ENCODE measurements at regions not wholly inside any gene's neighbourhood (a gene's known extent, or its start where the extent isn't known, plus 50 kb on each side); places are given as distances from the start of the nearest gene placed in this dataset.
"Not testable (repeated sequence)": the region's sequence is repeated elsewhere in the genome, so short reads cannot be mapped to it uniquely, and the experiment has no call there.

- DNase-seq: no peak
Measured at GRCh38 chr3:144957398-144958101, 985.9 kb downstream of the DIPK2A start.

GRCh38 chr3:144963810-144964209 is 992.2 kb downstream of the DIPK2A start:
- no peak for DNase-seq

- DNase-seq: no peak
Measured at GRCh38 chr3:144966560-144966959, 994.9 kb downstream of the DIPK2A start.

GRCh38 chr3:144968750-144969350 is 997.2 kb downstream of the DIPK2A start:
- no peak for DNase-seq

- DNase-seq: not testable (repeated sequence)
Measured at GRCh38 chr3:144984481-144984880, 1012.9 kb downstream of the DIPK2A start.

GRCh38 chr3:144989807-144990206 is 1018.2 kb downstream of the DIPK2A start:
- peak; percentile 24 for DNase-seq

GRCh38 chr3:144995856-144996255 is 1024.2 kb downstream of the DIPK2A start:
- DNase-seq: no peak

DNA sequence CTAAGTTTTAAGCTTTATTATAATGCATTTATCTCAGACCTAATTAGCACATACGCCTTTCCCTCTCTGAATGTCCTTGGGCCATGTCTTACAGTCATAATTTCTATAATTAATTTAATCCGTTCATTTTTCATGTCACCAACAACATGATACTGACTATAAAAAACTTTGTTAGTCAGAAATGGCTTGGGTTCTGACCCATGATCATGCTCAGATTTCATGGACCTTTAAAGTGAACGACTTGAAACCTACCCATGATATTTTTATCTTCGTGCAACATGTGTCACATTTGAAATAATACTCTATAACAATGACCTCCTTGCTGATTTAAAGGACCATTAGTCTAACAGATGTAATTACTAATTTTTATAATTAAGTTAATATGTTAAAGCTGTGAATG is 1033.8 kb downstream of the DIPK2A start:
- DNase-seq: no peak

DNA sequence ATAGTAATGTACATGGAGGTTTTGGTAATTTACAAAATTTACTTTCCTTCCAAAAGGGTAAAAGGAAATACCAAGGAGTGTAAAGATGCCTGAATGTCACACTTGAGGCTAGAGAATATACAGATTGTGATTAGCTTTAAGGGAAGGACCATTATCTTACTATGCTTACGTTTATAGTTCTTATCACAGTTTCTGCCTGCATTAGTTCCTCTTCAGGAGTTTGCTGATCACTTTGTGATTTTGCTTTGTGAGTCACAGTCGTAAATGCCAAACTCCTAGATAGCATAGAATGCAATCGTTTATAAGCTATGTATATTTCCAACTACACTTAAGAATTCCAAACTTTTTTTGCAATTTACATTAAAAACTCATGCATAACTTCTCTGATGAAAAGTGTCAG is 1034.6 kb downstream of the DIPK2A start:
- no peak for DNase-seq

DNA sequence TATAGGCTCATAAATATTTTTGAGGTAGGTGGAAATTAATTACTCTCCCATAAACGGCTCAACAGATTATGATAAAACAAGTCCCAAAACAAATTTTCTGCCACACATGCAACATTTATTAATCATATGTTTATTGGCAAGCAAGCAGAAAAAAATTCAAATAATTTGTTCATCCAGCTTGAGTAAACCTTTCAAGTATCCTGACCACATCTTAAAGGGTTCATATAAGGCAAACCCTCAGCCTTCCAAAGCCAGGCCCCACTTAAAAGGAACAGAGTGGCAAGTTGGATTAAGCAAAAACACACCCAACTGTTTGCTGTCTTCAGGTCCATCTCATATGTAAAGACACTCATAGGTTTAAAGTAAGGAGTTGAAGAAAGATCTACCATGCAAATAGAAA is 1042.3 kb downstream of the DIPK2A start:
- no peak for DNase-seq

DNA sequence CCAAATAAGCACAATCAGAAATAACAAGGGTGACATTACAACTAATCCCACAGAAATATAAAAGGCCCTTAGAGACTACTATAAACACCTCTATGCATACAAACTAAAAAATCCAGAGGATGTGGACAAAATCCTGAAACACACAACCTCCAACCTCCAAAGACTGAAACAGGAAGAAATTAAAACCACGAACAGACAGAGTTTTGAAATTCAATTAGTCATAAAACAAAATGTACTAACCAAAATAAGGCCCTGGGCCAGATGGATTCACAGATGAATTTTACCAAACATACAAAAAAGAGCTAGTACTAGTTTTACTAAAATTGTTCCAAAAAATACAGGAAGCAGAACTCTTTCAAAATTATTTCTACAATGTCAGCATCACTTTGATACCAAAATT is 1043.6 kb downstream of the DIPK2A start:
- peak; percentile 18 for DNase-seq

GRCh38 chr3:145017959-145018358 is 1046.3 kb downstream of the DIPK2A start:
- no peak for DNase-seq

DNA sequence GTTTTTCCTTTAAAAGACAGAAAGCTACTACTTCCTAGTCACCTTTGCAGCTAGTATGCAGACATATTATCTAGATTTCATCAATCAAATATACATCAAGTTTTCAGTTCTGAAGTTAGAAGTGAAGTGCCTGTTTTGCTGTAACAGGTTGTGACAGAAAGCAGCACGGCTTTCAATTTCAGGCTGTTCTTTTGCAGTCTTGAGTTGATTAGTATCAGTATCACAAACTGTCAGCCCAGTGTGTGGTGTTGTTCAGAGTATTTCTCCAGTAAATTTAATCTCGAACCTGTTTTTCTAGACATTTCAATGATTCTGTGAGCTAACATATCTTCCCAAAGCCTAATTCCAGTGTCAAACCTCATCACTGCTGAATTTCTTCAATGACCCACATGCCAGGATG is 1050.8 kb downstream of the DIPK2A start:
- DNase-seq: no peak

- no peak for DNase-seq
Measured at GRCh38 chr3:145024700-145025099, 1053.1 kb downstream of the DIPK2A start.

GRCh38 chr3:145027186-145027585 is 1055.6 kb downstream of the DIPK2A start:
- not testable (repeated sequence) for DNase-seq

- no peak for DNase-seq
Measured at GRCh38 chr3:145032791-145033190, 1061.2 kb downstream of the DIPK2A start.

DNA sequence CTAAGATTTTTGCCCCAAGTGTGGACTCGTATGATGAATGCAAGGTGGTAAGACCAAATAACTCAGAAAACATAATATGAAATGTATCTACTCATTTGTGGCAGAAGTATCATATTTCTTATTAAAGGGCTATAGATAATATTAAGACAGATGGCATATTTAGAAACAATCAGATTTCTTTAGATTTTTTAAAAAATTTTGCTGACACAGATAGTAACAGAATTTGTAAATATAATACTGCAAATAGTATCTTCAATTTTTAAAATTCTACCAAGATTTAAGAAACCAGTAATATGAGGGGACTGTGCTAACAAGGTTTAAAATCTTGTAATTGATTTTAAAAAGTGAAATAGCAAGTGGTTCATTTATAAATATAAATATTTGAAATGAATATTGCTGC is 1064.1 kb downstream of the DIPK2A start:
- DNase-seq: no peak

DNA sequence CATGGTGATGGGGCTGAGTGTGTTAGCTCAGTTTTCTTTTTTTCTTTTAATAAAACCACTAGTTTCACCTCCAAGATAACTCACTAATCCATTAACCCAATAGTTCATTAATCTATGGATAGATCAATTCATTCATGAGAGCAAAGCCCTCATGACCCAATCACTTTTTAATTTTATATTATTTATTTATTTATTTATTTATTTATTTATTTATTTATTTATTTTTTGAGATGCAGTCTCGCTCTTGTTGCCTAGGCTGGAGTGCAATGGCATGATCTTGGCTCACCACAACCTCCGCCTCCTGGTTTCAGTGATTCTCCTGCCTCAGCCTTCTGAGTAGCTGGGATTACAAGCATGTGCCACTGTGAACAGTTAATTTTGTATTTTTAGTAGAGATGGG is 1082.4 kb downstream of the DIPK2A start:
- DNase-seq: not testable (repeated sequence)

DNA sequence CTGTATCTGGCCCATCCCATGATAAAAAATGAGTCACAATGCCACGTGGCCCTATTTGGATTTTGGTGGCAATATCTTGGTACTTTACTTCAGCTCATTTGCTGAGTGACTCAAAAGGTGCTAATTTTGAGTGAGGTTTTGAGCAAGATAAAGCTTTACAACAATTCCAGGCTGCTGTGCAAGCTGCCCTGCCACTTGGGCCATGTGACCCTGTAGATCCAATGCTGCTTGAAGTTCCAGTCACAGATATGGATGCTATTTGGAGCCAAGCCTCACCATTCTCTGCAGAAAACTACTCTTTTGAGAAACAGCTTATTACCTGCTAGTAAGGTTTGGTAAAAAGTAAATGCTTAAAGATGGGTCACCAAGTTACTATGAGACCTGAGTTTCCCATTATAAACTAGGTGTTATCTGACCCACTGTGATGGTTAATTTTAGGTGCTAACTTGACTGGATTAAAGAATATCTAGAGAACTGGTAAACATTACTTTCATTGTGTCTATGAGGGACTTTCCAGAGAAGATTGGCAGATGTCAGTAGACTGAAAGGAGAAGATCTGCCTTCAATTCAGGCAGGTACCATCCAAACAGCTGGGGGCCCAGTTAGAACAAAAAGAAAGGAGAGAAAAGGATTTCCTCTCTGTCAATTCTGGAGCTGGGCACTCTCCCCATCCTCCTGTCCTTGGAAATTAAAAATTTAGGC is 1083.9 kb downstream of the DIPK2A start:
- no peak for DNase-seq

GRCh38 chr3:145058483-145058882 is 1086.9 kb downstream of the DIPK2A start:
- DNase-seq: no peak

DNA sequence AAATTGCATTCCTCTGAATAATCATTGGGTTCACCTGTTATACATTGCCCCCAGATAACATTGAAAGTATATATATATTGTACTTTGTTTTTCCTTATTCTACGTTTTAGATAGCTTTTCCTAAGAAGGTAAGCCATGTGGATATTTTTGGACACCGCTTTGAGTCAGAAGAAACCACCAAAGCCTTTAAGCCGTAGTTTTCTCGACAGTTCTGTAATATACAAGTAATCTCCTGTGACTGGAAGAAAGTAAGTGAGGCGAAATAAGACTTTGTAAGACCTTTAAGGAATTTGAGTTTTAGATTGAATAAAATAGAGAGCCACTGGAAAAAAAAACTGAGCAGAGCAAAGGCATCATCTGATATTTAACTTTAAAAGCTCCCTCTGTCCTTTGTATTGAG is 1092.0 kb downstream of the DIPK2A start:
- DNase-seq: no peak

DNA sequence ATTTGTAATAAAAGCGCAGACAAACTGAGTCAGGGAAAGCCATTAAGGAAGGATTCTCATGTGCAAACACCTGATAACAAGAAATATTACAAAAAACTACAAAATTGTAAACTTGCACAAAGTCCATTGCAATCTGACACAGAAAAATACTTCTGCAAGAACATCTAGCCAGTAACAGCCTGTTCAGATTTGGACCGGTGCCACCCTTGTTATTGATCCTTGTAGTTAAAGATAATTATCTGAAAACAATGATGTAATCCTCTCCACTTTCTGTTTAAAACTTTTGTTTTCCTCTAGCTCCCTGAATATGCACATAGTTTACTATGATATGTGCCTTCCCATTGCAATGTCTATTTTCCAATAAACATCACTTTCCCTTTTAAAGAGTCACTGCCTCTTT is 1090.2 kb downstream of the PLOD2 start:
- DNase-seq: no peak

GRCh38 chr3:145079436-145079835 is 1081.5 kb downstream of the PLOD2 start:
- DNase-seq: no peak

DNA sequence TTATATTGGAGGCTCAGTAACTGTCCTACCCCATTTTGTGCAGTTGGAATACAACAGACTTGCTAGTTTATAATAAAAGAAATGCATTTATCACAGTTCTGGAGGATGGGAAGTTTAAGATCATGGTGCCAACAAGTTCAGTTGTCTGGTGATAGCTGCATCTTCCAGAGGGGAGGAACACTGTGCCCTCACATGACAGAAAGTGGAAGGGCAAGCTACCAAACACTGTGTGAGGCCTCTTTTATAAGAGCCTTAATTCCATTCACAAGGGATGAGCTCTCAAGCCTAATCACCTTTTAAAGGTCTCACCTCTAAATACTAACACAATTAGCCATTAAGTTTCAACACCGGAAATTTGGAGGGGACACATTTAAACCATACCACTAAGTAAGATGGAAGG is 1073.9 kb downstream of the PLOD2 start:
- DNase-seq: no peak
